ENCODE measurements at regions not wholly inside any gene's neighbourhood (a gene's known extent, or its start where the extent isn't known, plus 50 kb on each side); places are given as distances from the start of the nearest gene placed in this dataset.

GRCh38 chr5:98205691-98206461 lies 567.6 kb upstream of the RGMB start:
- no peak overlapping the region for H2BK120ac ChIP-seq (ENCODE audit: insufficient read depth, low read length, poor library complexity)
- H3K4ac ChIP-seq (ENCODE audit: low read depth, low read length): no peak overlapping the region
- H3K27me3 ChIP-seq (ENCODE audit: insufficient read depth, low read length): no peaks in the 10 kb centered on the region
- no peak overlapping the region for H4K12ac ChIP-seq (ENCODE audit: low read depth, low read length)
- no peak overlapping the region for H4K91ac ChIP-seq (ENCODE audit: low read depth, low read length)
- no peak overlapping the region for H2AFZ ChIP-seq (ENCODE audit: insufficient read depth, low read length, poor library complexity)
- H3K14ac ChIP-seq (ENCODE audit: low read length): no peak overlapping the region
- H3K4me2 ChIP-seq (ENCODE audit: low read length): no peak overlapping the region
- no peak overlapping the region for H2AK5ac ChIP-seq (ENCODE audit: low read length)
- WGBS (ENCODE audit: extremely low coverage, insufficient coverage, insufficient read length): no CpG with 5 or more reads among the region's 2 CpGs
- H3K4me3 ChIP-seq (ENCODE audit: low read depth, low read length): no peak overlapping the region
- DNase-seq: no peak
- H2BK5ac ChIP-seq (ENCODE audit: low read depth, low read length, poor library complexity): no peak overlapping the region
- H3K36me3 ChIP-seq (ENCODE audit: control insufficient read depth in 1 of 2, insufficient read depth in 2 of 2, low read length in 2 of 2): no peaks in the 10 kb centered on the region
- H4K8ac ChIP-seq (ENCODE audit: low read depth, low read length): no peak overlapping the region
- no peaks in the 10 kb centered on the region for H3K79me2 ChIP-seq (ENCODE audit: control insufficient read depth, insufficient read depth, low read length, poor library complexity)
- H2BK12ac ChIP-seq (ENCODE audit: low read length): no peak overlapping the region
- H3K23ac ChIP-seq (ENCODE audit: low read length): no peak overlapping the region
- H3K27ac ChIP-seq (ENCODE audit: low read depth, low read length): no peak overlapping the region
- no peaks in the 10 kb centered on the region for H3K9me3 ChIP-seq (ENCODE audit: insufficient read depth, low read depth, low read length)
- no peaks in the 10 kb centered on the region for H3K79me1 ChIP-seq (ENCODE audit: low read length)
- H3K9ac ChIP-seq (ENCODE audit: low read length): no peak overlapping the region
- H3K4me1 ChIP-seq (ENCODE audit: control insufficient read depth in 1 of 2, insufficient read depth in 2 of 2, low read length in 2 of 2): no peaks in the 10 kb centered on the region
- H3K18ac ChIP-seq (ENCODE audit: low read length): no peak overlapping the region

- Histone ChIP-seq H3K4ac (ENCODE audit: low read depth, low read length) (no peak overlapping the region), H4K91ac (ENCODE audit: low read depth, low read length) (no peak overlapping the region), H4K12ac (ENCODE audit: low read depth, low read length) (no peak overlapping the region), H3K79me2 (ENCODE audit: control insufficient read depth, insufficient read depth, low read length, poor library complexity) (no peaks in the 10 kb centered on the region), H3K14ac (ENCODE audit: low read length) (no peak overlapping the region), H3K4me2 (ENCODE audit: low read length) (no peak overlapping the region), H3K79me1 (ENCODE audit: low read length) (no peaks in the 10 kb centered on the region), H4K8ac (ENCODE audit: low read depth, low read length) (no peak overlapping the region), H2BK12ac (ENCODE audit: low read length) (no peak overlapping the region), H2AFZ (ENCODE audit: insufficient read depth, low read length, poor library complexity) (no peak overlapping the region), H3K4me3 (ENCODE audit: low read depth, low read length) (no peak overlapping the region), H3K36me3 (ENCODE audit: control insufficient read depth in 1 of 2, insufficient read depth in 2 of 2, low read length in 2 of 2) (no peaks in the 10 kb centered on the region), H3K9ac (ENCODE audit: low read length) (no peak overlapping the region), H3K4me1 (ENCODE audit: control insufficient read depth in 1 of 2, insufficient read depth in 2 of 2, low read length in 2 of 2) (no peaks in the 10 kb centered on the region), H3K18ac (ENCODE audit: low read length) (no peak overlapping the region), H2BK5ac (ENCODE audit: low read depth, low read length, poor library complexity) (no peak overlapping the region), H3K27ac (ENCODE audit: low read depth, low read length) (no peak overlapping the region), H2AK5ac (ENCODE audit: low read length) (no peak overlapping the region), H3K23ac (ENCODE audit: low read length) (no peak overlapping the region), H3K9me3 (ENCODE audit: insufficient read depth, low read depth, low read length) (no peaks in the 10 kb centered on the region), H2BK120ac (ENCODE audit: insufficient read depth, low read length, poor library complexity) (no peak overlapping the region), H3K27me3 (ENCODE audit: insufficient read depth, low read length) (no peaks in the 10 kb centered on the region)
- WGBS (ENCODE audit: extremely low coverage, insufficient coverage, insufficient read length): no CpG with 5 or more reads among the region's 2 CpGs
- DNase-seq: no peak
Observed at GRCh38 chr5:98206566-98206965, 566.9 kb upstream of the RGMB start.

- no peak overlapping the region for H3K4ac ChIP-seq (ENCODE audit: low read depth, low read length)
- H3K79me1 ChIP-seq (ENCODE audit: low read length): no peaks in the 10 kb centered on the region
- no peak overlapping the region for H3K18ac ChIP-seq (ENCODE audit: low read length)
- no peaks in the 10 kb centered on the region for H3K4me1 ChIP-seq (ENCODE audit: control insufficient read depth in 1 of 2, insufficient read depth in 2 of 2, low read length in 2 of 2)
- H3K27ac ChIP-seq (ENCODE audit: low read depth, low read length): no peak overlapping the region
- no peak overlapping the region for H2BK120ac ChIP-seq (ENCODE audit: insufficient read depth, low read length, poor library complexity)
- H2AFZ ChIP-seq (ENCODE audit: insufficient read depth, low read length, poor library complexity): no peak overlapping the region
- no peak overlapping the region for H4K8ac ChIP-seq (ENCODE audit: low read depth, low read length)
- DNase-seq: no peak
- no peaks in the 10 kb centered on the region for H3K36me3 ChIP-seq (ENCODE audit: control insufficient read depth in 1 of 2, insufficient read depth in 2 of 2, low read length in 2 of 2)
- no peak overlapping the region for H3K4me3 ChIP-seq (ENCODE audit: low read depth, low read length)
- H3K9ac ChIP-seq (ENCODE audit: low read length): no peak overlapping the region
- no peak overlapping the region for H3K23ac ChIP-seq (ENCODE audit: low read length)
- H4K91ac ChIP-seq (ENCODE audit: low read depth, low read length): no peak overlapping the region
- H2BK12ac ChIP-seq (ENCODE audit: low read length): no peak overlapping the region
- H2AK5ac ChIP-seq (ENCODE audit: low read length): no peak overlapping the region
- H2BK5ac ChIP-seq (ENCODE audit: low read depth, low read length, poor library complexity): no peak overlapping the region
- no peak overlapping the region for H3K14ac ChIP-seq (ENCODE audit: low read length)
- H3K27me3 ChIP-seq (ENCODE audit: insufficient read depth, low read length): no peaks in the 10 kb centered on the region
- no peaks in the 10 kb centered on the region for H3K9me3 ChIP-seq (ENCODE audit: insufficient read depth, low read depth, low read length)
- H4K12ac ChIP-seq (ENCODE audit: low read depth, low read length): no peak overlapping the region
- no peaks in the 10 kb centered on the region for H3K79me2 ChIP-seq (ENCODE audit: control insufficient read depth, insufficient read depth, low read length, poor library complexity)
- no peak overlapping the region for H3K4me2 ChIP-seq (ENCODE audit: low read length)
Observed at GRCh38 chr5:98209418-98209817, 564.0 kb upstream of the RGMB start.

- Histone ChIP-seq H3K14ac (ENCODE audit: low read length) (no peak overlapping the region), H3K27ac (ENCODE audit: low read depth, low read length) (no peak overlapping the region), H4K91ac (ENCODE audit: low read depth, low read length) (no peak overlapping the region), H3K9me3 (ENCODE audit: insufficient read depth, low read depth, low read length) (no peaks in the 10 kb centered on the region), H3K4me1 (ENCODE audit: control insufficient read depth in 1 of 2, insufficient read depth in 2 of 2, low read length in 2 of 2) (no peaks in the 10 kb centered on the region), H3K79me1 (ENCODE audit: low read length) (no peaks in the 10 kb centered on the region), H3K4me2 (ENCODE audit: low read length) (no peak overlapping the region), H3K4ac (ENCODE audit: low read depth, low read length) (no peak overlapping the region), H3K36me3 (ENCODE audit: control insufficient read depth in 1 of 2, insufficient read depth in 2 of 2, low read length in 2 of 2) (no peaks in the 10 kb centered on the region), H2BK12ac (ENCODE audit: low read length) (no peak overlapping the region), H3K9ac (ENCODE audit: low read length) (no peak overlapping the region), H2BK120ac (ENCODE audit: insufficient read depth, low read length, poor library complexity) (no peak overlapping the region), H2AK5ac (ENCODE audit: low read length) (no peak overlapping the region), H3K23ac (ENCODE audit: low read length) (no peak overlapping the region), H3K18ac (ENCODE audit: low read length) (no peak overlapping the region), H3K4me3 (ENCODE audit: low read depth, low read length) (no peak overlapping the region), H2BK5ac (ENCODE audit: low read depth, low read length, poor library complexity) (no peak overlapping the region), H3K27me3 (ENCODE audit: insufficient read depth, low read length) (no peaks in the 10 kb centered on the region), H2AFZ (ENCODE audit: insufficient read depth, low read length, poor library complexity) (no peak overlapping the region), H4K12ac (ENCODE audit: low read depth, low read length) (no peak overlapping the region), H3K79me2 (ENCODE audit: control insufficient read depth, insufficient read depth, low read length, poor library complexity) (no peaks in the 10 kb centered on the region), H4K8ac (ENCODE audit: low read depth, low read length) (no peak overlapping the region)
- DNase-seq: no peak
- WGBS (ENCODE audit: extremely low coverage, insufficient coverage, insufficient read length): no CpG with 5 or more reads among the region's 7 CpGs
Observed at GRCh38 chr5:98214240-98215051, 559.0 kb upstream of the RGMB start.
